Activated CD4-positive, alpha-beta T cell treated with anti-CD3 and anti-CD28 coated beads, Interleukin-2, amount 10 ng/mL, durations not matched to agents 24 days and 14 days (primary cell): ENCODE measurements at regions not wholly inside any gene's neighbourhood (a gene's known extent, or its start where the extent isn't known, plus 50 kb on each side); places are given as distances from the start of the nearest gene placed in this dataset.
"Not testable (repeated sequence)": the region's sequence is repeated elsewhere in the genome, so short reads cannot be mapped to it uniquely, and the experiment has no call there.

ENCODE experiments used
- DNase-seq: peaks from one replicate; pipeline ENCODE4 v3.0.0; 2022
- H3K27ac Mint-ChIP-seq: one replicate; pipeline ENCODE4 v1.8.0; 2022; ENCODE audit warnings: mild to moderate bottlenecking, mixed read lengths
- H3K27me3 Mint-ChIP-seq: one replicate; pipeline ENCODE4 v1.8.0; 2022; ENCODE audit warnings: mixed read lengths
- H3K36me3 Mint-ChIP-seq: one replicate; pipeline ENCODE4 v1.8.0; 2022; ENCODE audit warnings: low read depth, mild to moderate bottlenecking, mixed read lengths
- H3K4me1 Mint-ChIP-seq: one replicate; pipeline ENCODE4 v1.8.0; 2021; ENCODE audit warnings: mixed read lengths
- H3K4me3 Mint-ChIP-seq: one replicate; pipeline ENCODE4 v1.8.0; 2022; ENCODE audit warnings: mild to moderate bottlenecking, moderate library complexity, mixed read lengths
- H3K9me3 Mint-ChIP-seq: one replicate; pipeline ENCODE4 v1.8.0; 2021; ENCODE audit warnings: mixed read lengths
- intact Hi-C: fragments of 100-400 bp; cut with micrococcal nuclease; formaldehyde crosslinking; loops from one replicate; pipeline ENCODE4 v1.15.1; 2023

DNA sequence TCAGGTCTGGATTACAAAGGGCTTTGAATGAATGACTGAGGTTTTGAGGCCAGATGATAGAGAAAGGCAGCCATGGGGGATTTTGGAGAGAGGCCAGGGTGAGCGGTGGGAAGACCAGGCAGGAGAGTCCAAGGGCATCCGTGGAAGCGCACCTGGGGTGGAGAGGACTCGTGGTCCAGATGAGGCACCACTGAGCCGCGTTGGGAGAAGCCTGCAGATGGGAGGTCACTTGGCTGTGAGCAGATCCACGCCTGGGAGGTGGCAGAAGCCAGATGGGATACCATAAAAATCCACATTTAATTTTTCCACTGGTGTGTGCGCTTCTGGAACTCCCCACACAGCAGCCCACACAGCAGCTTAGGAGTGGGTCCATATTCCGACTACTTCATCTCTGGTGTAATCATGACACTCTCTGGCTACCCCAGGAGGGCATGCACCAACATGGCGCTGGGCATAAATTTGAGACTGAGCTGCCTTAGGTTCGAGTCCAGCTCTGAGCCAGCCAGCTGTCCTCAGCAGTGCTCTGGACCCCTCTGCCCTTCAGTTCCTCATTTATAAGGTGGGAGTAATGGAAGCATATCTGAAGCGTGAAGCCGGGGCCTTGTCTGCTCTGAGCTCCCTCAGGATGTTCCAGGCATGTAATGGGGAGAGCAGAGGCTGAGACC is 90.2 kb upstream of the FAM20C start:
- H3K27ac Mint-ChIP-seq = no peak overlapping the region
- no peak for DNase-seq
- peaks cover 8% of the 10 kb centered on the region for H3K9me3 Mint-ChIP-seq
- intact Hi-C loops = no loop called here
- H3K27me3 Mint-ChIP-seq = peaks cover 10% of the 10 kb centered on the region
- H3K4me3 Mint-ChIP-seq = no peak overlapping the region
- H3K4me1 Mint-ChIP-seq = peaks cover 8% of the 10 kb centered on the region
- H3K36me3 Mint-ChIP-seq = no peaks in the 10 kb centered on the region

DNA sequence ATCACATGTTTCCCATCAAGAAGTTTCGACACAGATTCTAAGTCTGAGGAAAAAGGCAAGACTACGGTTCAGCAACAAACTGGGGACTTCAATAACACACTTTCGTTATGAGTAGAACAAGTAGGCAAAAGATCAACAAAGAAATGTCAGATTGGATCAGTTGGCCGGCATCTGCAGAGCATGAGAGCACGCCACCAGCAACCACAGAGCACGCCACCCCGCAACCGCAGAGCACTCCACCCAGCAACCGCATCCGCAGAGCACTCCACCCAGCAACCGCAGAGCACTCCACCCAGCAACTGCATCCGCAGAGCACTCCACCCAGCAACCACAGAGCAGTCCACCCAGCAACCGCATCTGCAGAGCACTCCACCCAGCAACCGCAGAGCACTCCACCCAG is 89.7 kb upstream of the FAM20C start:
- peaks cover 8% of the 10 kb centered on the region for H3K4me1 Mint-ChIP-seq
- H3K36me3 Mint-ChIP-seq = no peaks in the 10 kb centered on the region
- H3K4me3 Mint-ChIP-seq = no peak overlapping the region
- intact Hi-C loops = no loop called here
- no peak overlapping the region for H3K27ac Mint-ChIP-seq
- DNase-seq = no peak
- H3K27me3 Mint-ChIP-seq = peaks cover 8% of the 10 kb centered on the region
- peaks cover 8% of the 10 kb centered on the region for H3K9me3 Mint-ChIP-seq

- H3K27ac Mint-ChIP-seq, H3K36me3 Mint-ChIP-seq, intact Hi-C loops, H3K9me3 Mint-ChIP-seq, DNase-seq, H3K4me1 Mint-ChIP-seq, H3K4me3 Mint-ChIP-seq, H3K27me3 Mint-ChIP-seq: not testable (repeated sequence)
Observed at GRCh38 chr7:103981-104380, 88.4 kb upstream of the FAM20C start.

DNA sequence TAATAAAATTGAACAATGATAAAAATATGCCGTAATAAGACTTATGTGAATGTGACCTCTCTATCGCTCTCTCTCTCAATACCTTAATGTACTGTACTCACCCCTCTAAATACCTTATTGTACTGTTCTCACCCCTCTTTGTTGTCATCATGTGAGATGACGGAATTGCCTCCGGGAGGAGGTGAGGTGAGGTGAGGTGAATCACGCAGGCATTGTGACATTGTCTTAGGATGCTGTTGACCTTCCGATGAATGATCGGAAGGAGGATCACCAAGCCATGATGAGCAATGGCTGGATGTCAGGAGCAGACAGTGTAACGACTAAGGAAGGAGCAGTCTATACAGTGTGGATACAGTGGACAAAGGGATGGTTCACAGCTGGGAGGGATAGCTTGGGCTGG is 87.4 kb upstream of the FAM20C start:
- Mint-ChIP-seq H3K9me3 (peaks cover 8% of the 10 kb centered on the region), H3K4me1 (peaks cover 8% of the 10 kb centered on the region), H3K36me3 (no peaks in the 10 kb centered on the region), H3K27me3 (peaks cover 3% of the 10 kb centered on the region), H3K27ac (no peak overlapping the region), H3K4me3 (no peak overlapping the region)
- DNase-seq = no peak
- intact Hi-C loops = no loop called here

- no peak overlapping the region for H3K4me3 Mint-ChIP-seq
- H3K27ac Mint-ChIP-seq = no peak overlapping the region
- peaks cover 8% of the 10 kb centered on the region for H3K9me3 Mint-ChIP-seq
- peaks cover 8% of the 10 kb centered on the region for H3K4me1 Mint-ChIP-seq
- H3K36me3 Mint-ChIP-seq = no peaks in the 10 kb centered on the region
- peaks cover 6% of the 10 kb centered on the region for H3K27me3 Mint-ChIP-seq
- DNase-seq = no peak
- intact Hi-C loops = no loop called here
Observed at GRCh38 chr7:106356-106755, 86.0 kb upstream of the FAM20C start.

- Mint-ChIP-seq H3K36me3 (no peaks in the 10 kb centered on the region), H3K27me3 (peaks cover 8% of the 10 kb centered on the region), H3K4me3 (no peak overlapping the region), H3K27ac (no peak overlapping the region), H3K4me1 (peaks cover 8% of the 10 kb centered on the region), H3K9me3 (peaks cover 5% of the 10 kb centered on the region)
- intact Hi-C loops = no loop called here
- DNase-seq = no peak
Observed at GRCh38 chr7:107233-107632, 85.1 kb upstream of the FAM20C start.

- H3K27me3 Mint-ChIP-seq = peaks cover 12% of the 10 kb centered on the region
- H3K4me1 Mint-ChIP-seq = peaks cover 8% of the 10 kb centered on the region
- intact Hi-C loops = no loop called here
- H3K9me3 Mint-ChIP-seq = peaks cover 8% of the 10 kb centered on the region
- no peak for DNase-seq
- no peak overlapping the region for H3K4me3 Mint-ChIP-seq
- H3K27ac Mint-ChIP-seq = no peak overlapping the region
- no peaks in the 10 kb centered on the region for H3K36me3 Mint-ChIP-seq
Observed at GRCh38 chr7:107907-108306, 84.5 kb upstream of the FAM20C start.

DNA sequence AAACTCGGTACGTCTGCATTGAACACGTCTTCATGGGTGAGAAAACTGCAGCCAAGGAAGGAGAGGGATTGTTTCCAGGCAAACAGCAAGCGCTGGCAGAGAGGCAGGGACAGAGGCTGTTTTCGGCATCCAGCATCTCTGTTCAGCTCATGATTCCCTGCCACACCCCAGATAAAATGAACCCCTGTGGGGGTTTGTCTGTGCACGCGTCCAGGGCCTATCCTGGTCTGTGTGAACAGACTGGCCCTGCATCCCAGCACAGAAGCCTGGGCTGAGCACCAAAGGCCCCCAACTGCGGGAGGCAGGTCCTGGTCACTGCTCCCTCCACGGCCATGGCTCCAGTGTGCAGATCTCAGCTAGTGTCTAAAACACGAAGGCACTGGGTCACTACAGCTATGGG is 83.3 kb upstream of the FAM20C start:
- no peak for DNase-seq
- intact Hi-C loops = no loop called here
- H3K27ac Mint-ChIP-seq = no peak overlapping the region
- H3K36me3 Mint-ChIP-seq = no peaks in the 10 kb centered on the region
- H3K4me3 Mint-ChIP-seq = no peak overlapping the region
- H3K9me3 Mint-ChIP-seq = peaks cover 13% of the 10 kb centered on the region
- H3K4me1 Mint-ChIP-seq = peaks cover 8% of the 10 kb centered on the region
- peaks cover 17% of the 10 kb centered on the region for H3K27me3 Mint-ChIP-seq

- H3K4me1 Mint-ChIP-seq = peaks cover 5% of the 10 kb centered on the region
- peaks cover 21% of the 10 kb centered on the region for H3K27me3 Mint-ChIP-seq
- H3K27ac Mint-ChIP-seq = no peak overlapping the region
- intact Hi-C loops = no loop called here
- no peak for DNase-seq
- no peak overlapping the region for H3K4me3 Mint-ChIP-seq
- peaks cover 9% of the 10 kb centered on the region for H3K9me3 Mint-ChIP-seq
- H3K36me3 Mint-ChIP-seq = no peaks in the 10 kb centered on the region
Observed at GRCh38 chr7:109898-110556, 82.3 kb upstream of the FAM20C start.

- Mint-ChIP-seq H3K4me1 (peaks cover 7% of the 10 kb centered on the region), H3K36me3 (no peaks in the 10 kb centered on the region), H3K4me3 (no peak overlapping the region), H3K9me3 (peaks cover 9% of the 10 kb centered on the region), H3K27ac (no peak overlapping the region), H3K27me3 (peaks cover 26% of the 10 kb centered on the region)
- no peak for DNase-seq
- intact Hi-C loops = no loop called here
Observed at GRCh38 chr7:110557-111232, 81.7 kb upstream of the FAM20C start.

GRCh38 chr7:111591-111990 is 80.8 kb upstream of the FAM20C start:
- H3K27me3 Mint-ChIP-seq = peaks cover 25% of the 10 kb centered on the region
- H3K36me3 Mint-ChIP-seq = no peaks in the 10 kb centered on the region
- no peak overlapping the region for H3K27ac Mint-ChIP-seq
- peaks cover 4% of the 10 kb centered on the region for H3K4me1 Mint-ChIP-seq
- intact Hi-C loops = no loop called here
- no peak for DNase-seq
- no peak overlapping the region for H3K4me3 Mint-ChIP-seq
- H3K9me3 Mint-ChIP-seq = peaks cover 9% of the 10 kb centered on the region

- Mint-ChIP-seq H3K4me3 (no peak overlapping the region), H3K9me3 (peaks cover 9% of the 10 kb centered on the region), H3K27me3 (peaks cover 24% of the 10 kb centered on the region), H3K36me3 (no peaks in the 10 kb centered on the region), H3K4me1 (peaks cover 3% of the 10 kb centered on the region), H3K27ac (no peak overlapping the region)
- no peak for DNase-seq
- intact Hi-C loops = no loop called here
Observed at GRCh38 chr7:112881-113280, 79.5 kb upstream of the FAM20C start.

- Mint-ChIP-seq H3K27me3 (peaks cover 24% of the 10 kb centered on the region), H3K36me3 (no peaks in the 10 kb centered on the region), H3K27ac (no peak overlapping the region), H3K4me3 (no peak overlapping the region), H3K9me3 (peaks cover 9% of the 10 kb centered on the region), H3K4me1 (peaks cover 3% of the 10 kb centered on the region)
- intact Hi-C loops = no loop called here
- no peak for DNase-seq
Observed at GRCh38 chr7:115274-115911, 77.0 kb upstream of the FAM20C start.
